ENCODE measurements at regions not wholly inside any gene's neighbourhood (a gene's known extent, or its start where the extent isn't known, plus 50 kb on each side); places are given as distances from the start of the nearest gene placed in this dataset.

- no peak for DNase-seq
Observed at GRCh38 chr1:221072214-221072613, 193.0 kb downstream of the HLX start.

GRCh38 chr1:221074332-221074731 is 195.1 kb downstream of the HLX start:
- no peak for DNase-seq

GRCh38 chr1:221075911-221076310 is 196.7 kb downstream of the HLX start:
- no peak for DNase-seq

GRCh38 chr1:221076391-221076811 is 197.2 kb downstream of the HLX start:
- DNase-seq: no peak

GRCh38 chr1:221078260-221078965 is 199.2 kb downstream of the HLX start:
- no peak for DNase-seq

- no peak for DNase-seq
Observed at GRCh38 chr1:221083902-221084301, 204.7 kb downstream of the HLX start.

GRCh38 chr1:221084681-221085080 is 205.4 kb downstream of the HLX start:
- DNase-seq: no peak

- no peak for DNase-seq
Observed at GRCh38 chr1:221085701-221086375, 206.6 kb downstream of the HLX start.

- no peak for DNase-seq
Observed at GRCh38 chr1:221087919-221088318, 208.7 kb downstream of the HLX start.

- DNase-seq: no peak
Observed at GRCh38 chr1:221089273-221089672, 210.0 kb downstream of the HLX start.

- no peak for DNase-seq
Observed at GRCh38 chr1:221089803-221090202, 210.6 kb downstream of the HLX start.

- DNase-seq: no peak
Observed at GRCh38 chr1:221093903-221094791, 214.9 kb downstream of the HLX start.

GRCh38 chr1:221097479-221098281 is 218.4 kb downstream of the HLX start:
- no peak for DNase-seq

GRCh38 chr1:221098471-221099405 is 219.5 kb downstream of the HLX start:
- no peak for DNase-seq

GRCh38 chr1:221099747-221100595 is 220.7 kb downstream of the HLX start:
- DNase-seq: no peak

GRCh38 chr1:221100611-221101010 is 221.4 kb downstream of the HLX start:
- no peak for DNase-seq

- DNase-seq: no peak
Observed at GRCh38 chr1:221101807-221102605, 222.8 kb downstream of the HLX start.

GRCh38 chr1:221104596-221104995 is 225.4 kb downstream of the HLX start:
- no peak for DNase-seq

- DNase-seq: no peak
Observed at GRCh38 chr1:221105578-221105977, 226.3 kb downstream of the HLX start.

- DNase-seq: no peak
Observed at GRCh38 chr1:221106616-221107015, 227.4 kb downstream of the HLX start.
